Upper lobe of left lung (tissue), 4 donors: ENCODE measurements at regions not wholly inside any gene's neighbourhood (a gene's known extent, or its start where the extent isn't known, plus 50 kb on each side); places are given as distances from the start of the nearest gene placed in this dataset.

Source experiments
- POLR2A ChIP-seq, 4 donors: fragments of 450-650 bp; IDR thresholded peaks; one replicate each; pipeline ENCODE4 v1.5.1; 2016 to 2017; ENCODE audit warnings: antibody characterized with exemption in 4 of 4, mild to moderate bottlenecking in 2 of 4
- TF ChIP-seq, protein P1 (sequence below), 6 experiments: fragments of 450-650 bp in 4 of 6; fragments of 200-600 bp in 2 of 6; sonication (generic) in 2 of 6; IDR thresholded peaks; one replicate each; pipeline ENCODE4 v1.5.1; 2016 to 2019; ENCODE audit warnings: antibody characterized with exemption in 6 of 6

DNA sequence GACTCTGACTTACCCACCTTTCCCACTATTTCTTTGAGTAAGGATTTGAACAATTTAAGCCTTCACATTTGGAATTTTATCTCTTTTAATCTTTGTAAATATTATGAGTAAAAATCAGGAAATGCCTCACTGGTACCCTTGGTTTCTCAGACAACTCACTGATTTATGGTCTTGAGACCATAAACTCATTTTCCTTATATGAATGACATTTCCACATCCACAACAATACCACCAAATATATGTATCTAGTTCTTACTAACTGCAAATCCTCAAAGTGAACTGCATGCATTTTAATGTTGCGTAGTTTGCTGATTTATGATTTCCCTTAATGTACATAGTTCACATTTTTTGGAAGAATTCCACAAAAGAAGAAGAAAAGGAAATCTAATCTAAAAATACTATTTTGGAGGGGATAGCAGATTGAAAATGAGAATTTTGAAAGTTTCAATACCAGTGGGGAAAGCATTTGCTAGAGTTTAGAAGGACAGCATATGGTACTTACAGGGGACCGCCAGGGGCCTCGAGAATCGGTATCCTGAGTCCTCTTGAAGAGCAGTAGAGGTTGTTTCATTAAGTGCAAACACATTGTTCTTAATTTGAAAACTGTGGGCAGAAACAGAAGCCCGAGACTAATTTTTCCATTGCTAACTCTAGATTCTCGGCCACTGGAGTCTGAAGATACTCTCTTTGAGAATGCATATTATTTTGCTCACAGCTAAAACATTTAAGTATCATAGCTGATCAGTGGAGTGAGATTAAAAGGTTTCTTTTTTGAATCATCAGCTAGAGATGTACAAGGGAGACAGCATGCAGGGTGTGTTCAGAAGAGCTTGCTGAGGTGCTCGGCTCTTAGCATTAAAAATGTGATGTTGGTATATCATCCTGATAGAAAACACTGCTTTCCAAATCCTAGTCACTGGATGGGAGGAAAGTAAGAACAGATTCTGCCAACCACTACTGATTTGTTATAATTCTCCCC lies 964.0 kb downstream of the GATA3 start:
- TF ChIP-seq POLR2A (IDR thresholded peaks at IDR 0.05), result no peak
- TF ChIP-seq, protein P1, sequence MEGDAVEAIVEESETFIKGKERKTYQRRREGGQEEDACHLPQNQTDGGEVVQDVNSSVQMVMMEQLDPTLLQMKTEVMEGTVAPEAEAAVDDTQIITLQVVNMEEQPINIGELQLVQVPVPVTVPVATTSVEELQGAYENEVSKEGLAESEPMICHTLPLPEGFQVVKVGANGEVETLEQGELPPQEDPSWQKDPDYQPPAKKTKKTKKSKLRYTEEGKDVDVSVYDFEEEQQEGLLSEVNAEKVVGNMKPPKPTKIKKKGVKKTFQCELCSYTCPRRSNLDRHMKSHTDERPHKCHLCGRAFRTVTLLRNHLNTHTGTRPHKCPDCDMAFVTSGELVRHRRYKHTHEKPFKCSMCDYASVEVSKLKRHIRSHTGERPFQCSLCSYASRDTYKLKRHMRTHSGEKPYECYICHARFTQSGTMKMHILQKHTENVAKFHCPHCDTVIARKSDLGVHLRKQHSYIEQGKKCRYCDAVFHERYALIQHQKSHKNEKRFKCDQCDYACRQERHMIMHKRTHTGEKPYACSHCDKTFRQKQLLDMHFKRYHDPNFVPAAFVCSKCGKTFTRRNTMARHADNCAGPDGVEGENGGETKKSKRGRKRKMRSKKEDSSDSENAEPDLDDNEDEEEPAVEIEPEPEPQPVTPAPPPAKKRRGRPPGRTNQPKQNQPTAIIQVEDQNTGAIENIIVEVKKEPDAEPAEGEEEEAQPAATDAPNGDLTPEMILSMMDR (IDR thresholded peaks at IDR 0.05), result no peak
